ENCODE measurements at regions not wholly inside any gene's neighbourhood (a gene's known extent, or its start where the extent isn't known, plus 50 kb on each side); places are given as distances from the start of the nearest gene placed in this dataset.

- no peak overlapping the region for H3K27ac ChIP-seq
- TF ChIP-seq, protein P1, sequence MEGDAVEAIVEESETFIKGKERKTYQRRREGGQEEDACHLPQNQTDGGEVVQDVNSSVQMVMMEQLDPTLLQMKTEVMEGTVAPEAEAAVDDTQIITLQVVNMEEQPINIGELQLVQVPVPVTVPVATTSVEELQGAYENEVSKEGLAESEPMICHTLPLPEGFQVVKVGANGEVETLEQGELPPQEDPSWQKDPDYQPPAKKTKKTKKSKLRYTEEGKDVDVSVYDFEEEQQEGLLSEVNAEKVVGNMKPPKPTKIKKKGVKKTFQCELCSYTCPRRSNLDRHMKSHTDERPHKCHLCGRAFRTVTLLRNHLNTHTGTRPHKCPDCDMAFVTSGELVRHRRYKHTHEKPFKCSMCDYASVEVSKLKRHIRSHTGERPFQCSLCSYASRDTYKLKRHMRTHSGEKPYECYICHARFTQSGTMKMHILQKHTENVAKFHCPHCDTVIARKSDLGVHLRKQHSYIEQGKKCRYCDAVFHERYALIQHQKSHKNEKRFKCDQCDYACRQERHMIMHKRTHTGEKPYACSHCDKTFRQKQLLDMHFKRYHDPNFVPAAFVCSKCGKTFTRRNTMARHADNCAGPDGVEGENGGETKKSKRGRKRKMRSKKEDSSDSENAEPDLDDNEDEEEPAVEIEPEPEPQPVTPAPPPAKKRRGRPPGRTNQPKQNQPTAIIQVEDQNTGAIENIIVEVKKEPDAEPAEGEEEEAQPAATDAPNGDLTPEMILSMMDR (conservative IDR thresholded peaks at IDR 0.05) = no peak
Measured at GRCh38 chr3:168271932-168272331, 176.2 kb upstream of the GOLIM4 start.

- no peak overlapping the region for H3K27ac ChIP-seq
- TF ChIP-seq, protein P1 (conservative IDR thresholded peaks at IDR 0.05) = no peak
Measured at GRCh38 chr3:168269001-168269400, 173.3 kb upstream of the GOLIM4 start.

- H3K27ac ChIP-seq = no peak overlapping the region
- TF ChIP-seq, protein P1 (conservative IDR thresholded peaks at IDR 0.05) = no peak
Measured at GRCh38 chr3:168267179-168267578, 171.5 kb upstream of the GOLIM4 start.

- no peak overlapping the region for H3K27ac ChIP-seq
Measured at GRCh38 chr3:168266335-168266734, 170.6 kb upstream of the GOLIM4 start.

DNA sequence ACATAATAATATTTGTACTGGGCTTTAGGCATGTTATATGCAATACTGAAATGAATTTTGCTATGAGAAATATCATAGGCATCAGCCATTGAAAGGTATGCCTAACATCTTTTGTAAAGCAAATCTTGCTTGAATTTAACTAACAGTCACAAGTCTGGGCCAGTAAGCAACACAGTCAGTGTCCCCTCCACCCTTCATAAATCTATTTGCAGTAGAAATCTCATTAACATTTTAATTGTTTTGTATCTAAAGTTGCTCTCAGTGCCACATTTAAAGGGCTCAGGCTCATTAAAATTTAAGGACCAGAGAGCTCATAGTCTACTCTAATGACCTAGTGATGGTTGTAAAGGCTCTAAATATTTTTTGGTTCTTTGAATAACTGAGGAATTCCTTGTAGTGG is 167.2 kb upstream of the GOLIM4 start:
- H3K27ac ChIP-seq = no peak overlapping the region
- TF ChIP-seq, protein P1 (conservative IDR thresholded peaks at IDR 0.05) = no peak

More at GRCh38 chr3:168266335-168266734, 170.6 kb upstream of the GOLIM4 start:
- TF ChIP-seq, protein P1 (conservative IDR thresholded peaks at IDR 0.05) = no peak

GRCh38 chr3:168260859-168261258 is 165.1 kb upstream of the GOLIM4 start:
- TF ChIP-seq, protein P1 (conservative IDR thresholded peaks at IDR 0.05) = no peak
- H3K27ac ChIP-seq = no peak overlapping the region

DNA sequence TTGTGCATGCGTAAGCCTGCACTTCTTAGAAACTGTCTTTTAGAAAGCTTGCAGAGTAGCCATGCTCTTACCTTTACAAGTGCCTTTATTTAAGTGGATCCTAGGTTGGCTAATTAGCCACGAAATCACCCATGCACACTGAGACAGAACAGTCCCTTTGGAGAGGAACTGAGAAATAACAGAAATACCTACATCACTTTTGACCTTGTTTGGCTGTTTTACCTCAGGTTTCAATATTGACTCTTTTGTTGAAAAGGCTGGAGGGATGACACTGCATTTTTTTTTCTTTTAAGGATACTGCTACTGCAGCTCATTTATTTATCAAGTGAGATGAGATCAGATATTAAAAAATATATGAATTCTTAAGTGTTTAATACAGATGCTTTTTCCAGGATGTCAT is 155.6 kb upstream of the GOLIM4 start:
- H3K27ac ChIP-seq = no peak overlapping the region
- TF ChIP-seq, protein P1 (conservative IDR thresholded peaks at IDR 0.05) = no peak
